ENCODE measurements at regions not wholly inside any gene's neighbourhood (a gene's known extent, or its start where the extent isn't known, plus 50 kb on each side); places are given as distances from the start of the nearest gene placed in this dataset.

DNA sequence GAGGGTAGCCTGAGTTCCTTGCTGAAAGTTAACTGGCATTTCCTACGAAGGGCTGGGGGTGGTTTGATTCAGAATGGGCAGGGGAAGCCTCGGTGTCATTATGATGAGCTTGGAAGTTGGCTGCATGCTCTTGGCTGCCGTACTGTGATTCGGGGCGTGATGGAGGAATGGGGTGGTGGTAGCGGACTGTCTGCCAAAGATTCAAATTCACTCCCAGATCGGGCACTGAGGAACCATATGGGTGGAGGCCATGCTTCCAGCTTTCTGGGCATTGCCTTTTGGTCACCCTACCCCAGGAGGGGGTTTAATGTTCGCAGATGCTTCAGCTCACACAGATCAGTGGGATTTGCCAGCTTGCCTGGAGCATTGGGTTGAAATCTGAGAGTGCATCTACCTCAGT, 492.8 kb upstream of the EEF2KMT start:
- Histone ChIP-seq H3K9me3 (ENCODE audit: control insufficient read depth, low read depth, low read length) (peaks cover 5% of the 10 kb centered on the region), H3K9ac (ENCODE audit: control insufficient read depth, extremely low read depth, insufficient read depth, low read length) (no peak overlapping the region), H3K4me2 (ENCODE audit: control insufficient read depth, extremely low read depth, insufficient read depth, low read depth, low read length) (no peak overlapping the region), H2AFZ (ENCODE audit: control insufficient read depth, low read length) (no peak overlapping the region), H3K79me2 (ENCODE audit: control insufficient read depth, insufficient read depth, low read length) (no peaks in the 10 kb centered on the region), H3K4me3 (ENCODE audit: control insufficient read depth in 2 of 3, extremely low read depth in 1 of 3, insufficient read depth in 2 of 3, low read depth in 1 of 3, low read length in 3 of 3) (no peak overlapping the region), H3K9me1 (ENCODE audit: control insufficient read depth, extremely low read depth, insufficient read depth, low read length) (no peaks in the 10 kb centered on the region), H3K36me3 (ENCODE audit: control insufficient read depth in 2 of 2, extremely low read depth in 1 of 2, insufficient read depth in 2 of 2, low read length in 2 of 2) (no peaks in the 10 kb centered on the region), H4K20me1 (ENCODE audit: control insufficient read depth, extremely low read depth, insufficient read depth, low read length) (no peaks in the 10 kb centered on the region), H3K4me1 (ENCODE audit: control insufficient read depth, extremely low read depth, insufficient read depth, low read length) (no peaks in the 10 kb centered on the region), H3K27ac (ENCODE audit: control insufficient read depth, insufficient read depth, low read length) (no peak overlapping the region), H3K27me3 (ENCODE audit: control insufficient read depth, extremely low read depth, insufficient read depth, low read length) (no peaks in the 10 kb centered on the region)
- dilution Hi-C loops (cut with MboI; ENCODE audit: extremely low pct_ligation_motif_present, low sequenced_read_pairs), result no loop called here
- TF ChIP-seq EZH2 (IDR thresholded peaks at IDR 0.05; ENCODE audit: low read length), result no peak
- TF ChIP-seq, protein P1, sequence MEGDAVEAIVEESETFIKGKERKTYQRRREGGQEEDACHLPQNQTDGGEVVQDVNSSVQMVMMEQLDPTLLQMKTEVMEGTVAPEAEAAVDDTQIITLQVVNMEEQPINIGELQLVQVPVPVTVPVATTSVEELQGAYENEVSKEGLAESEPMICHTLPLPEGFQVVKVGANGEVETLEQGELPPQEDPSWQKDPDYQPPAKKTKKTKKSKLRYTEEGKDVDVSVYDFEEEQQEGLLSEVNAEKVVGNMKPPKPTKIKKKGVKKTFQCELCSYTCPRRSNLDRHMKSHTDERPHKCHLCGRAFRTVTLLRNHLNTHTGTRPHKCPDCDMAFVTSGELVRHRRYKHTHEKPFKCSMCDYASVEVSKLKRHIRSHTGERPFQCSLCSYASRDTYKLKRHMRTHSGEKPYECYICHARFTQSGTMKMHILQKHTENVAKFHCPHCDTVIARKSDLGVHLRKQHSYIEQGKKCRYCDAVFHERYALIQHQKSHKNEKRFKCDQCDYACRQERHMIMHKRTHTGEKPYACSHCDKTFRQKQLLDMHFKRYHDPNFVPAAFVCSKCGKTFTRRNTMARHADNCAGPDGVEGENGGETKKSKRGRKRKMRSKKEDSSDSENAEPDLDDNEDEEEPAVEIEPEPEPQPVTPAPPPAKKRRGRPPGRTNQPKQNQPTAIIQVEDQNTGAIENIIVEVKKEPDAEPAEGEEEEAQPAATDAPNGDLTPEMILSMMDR (optimal IDR thresholded peaks at IDR 0.05 in 1 of 3, IDR thresholded peaks at IDR 0.05 in 1 of 3, conservative IDR thresholded peaks at IDR 0.05 in 1 of 3; ENCODE audit: extremely low read depth in 1 of 3, insufficient read depth in 2 of 3, low read length in 3 of 3), result no peak
- FAIRE-seq, result no peak
- DNase-seq (ENCODE audit: low read depth, low spot score), result no peak

DNA sequence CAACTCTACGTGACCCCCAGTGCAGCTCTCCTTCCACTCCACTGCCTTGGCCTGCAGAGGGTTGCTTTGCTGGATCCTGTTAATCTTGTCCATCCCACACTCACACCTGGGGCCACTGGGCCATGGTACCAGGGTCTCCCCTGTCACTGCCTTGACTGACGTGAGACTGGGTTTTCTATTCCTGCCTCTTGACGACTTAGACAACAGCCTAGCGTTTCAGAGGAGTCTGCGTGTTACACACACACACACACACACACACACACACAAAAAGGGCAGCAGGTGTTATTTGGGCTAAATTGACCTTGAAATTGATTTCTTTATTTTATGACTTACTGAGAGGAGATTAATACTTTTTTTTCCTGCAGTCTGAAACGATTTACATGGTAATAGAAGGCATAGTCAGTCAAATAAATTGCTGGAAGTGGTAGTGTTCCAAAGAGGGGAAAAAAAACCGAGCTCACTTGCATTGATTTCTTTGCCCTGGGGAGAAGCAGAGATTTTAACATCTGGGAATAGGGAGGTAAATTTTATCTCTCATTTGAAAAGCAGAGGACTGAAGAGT, 492.3 kb upstream of the EEF2KMT start:
- no peak for DNase-seq (ENCODE audit: low read depth, low spot score)
- H3K27me3 ChIP-seq (ENCODE audit: control insufficient read depth, extremely low read depth, insufficient read depth, low read length), result no peaks in the 10 kb centered on the region
- no peaks in the 10 kb centered on the region for H3K9me1 ChIP-seq (ENCODE audit: control insufficient read depth, extremely low read depth, insufficient read depth, low read length)
- no peaks in the 10 kb centered on the region for H3K36me3 ChIP-seq (ENCODE audit: control insufficient read depth in 2 of 2, extremely low read depth in 1 of 2, insufficient read depth in 2 of 2, low read length in 2 of 2)
- H3K4me2 ChIP-seq (ENCODE audit: control insufficient read depth, extremely low read depth, insufficient read depth, low read depth, low read length), result no peak overlapping the region
- H3K9me3 ChIP-seq (ENCODE audit: control insufficient read depth, low read depth, low read length), result peaks cover 5% of the 10 kb centered on the region
- no peak for FAIRE-seq
- dilution Hi-C loops (cut with MboI; ENCODE audit: extremely low pct_ligation_motif_present, low sequenced_read_pairs), result no loop called here
- no peak overlapping the region for H3K27ac ChIP-seq (ENCODE audit: control insufficient read depth, insufficient read depth, low read length)
- H3K4me3 ChIP-seq (ENCODE audit: control insufficient read depth in 2 of 3, extremely low read depth in 1 of 3, insufficient read depth in 2 of 3, low read depth in 1 of 3, low read length in 3 of 3), result no peak overlapping the region
- no peak overlapping the region for H3K9ac ChIP-seq (ENCODE audit: control insufficient read depth, extremely low read depth, insufficient read depth, low read length)
- no peaks in the 10 kb centered on the region for H4K20me1 ChIP-seq (ENCODE audit: control insufficient read depth, extremely low read depth, insufficient read depth, low read length)
- no peak for TF ChIP-seq EZH2 (IDR thresholded peaks at IDR 0.05; ENCODE audit: low read length)
- TF ChIP-seq, protein P1 (optimal IDR thresholded peaks at IDR 0.05 in 1 of 3, IDR thresholded peaks at IDR 0.05 in 1 of 3, conservative IDR thresholded peaks at IDR 0.05 in 1 of 3; ENCODE audit: extremely low read depth in 1 of 3, insufficient read depth in 2 of 3, low read length in 3 of 3), result no peak
- H3K79me2 ChIP-seq (ENCODE audit: control insufficient read depth, insufficient read depth, low read length), result no peaks in the 10 kb centered on the region
- H2AFZ ChIP-seq (ENCODE audit: control insufficient read depth, low read length), result no peak overlapping the region
- H3K4me1 ChIP-seq (ENCODE audit: control insufficient read depth, extremely low read depth, insufficient read depth, low read length), result no peaks in the 10 kb centered on the region

Data from keratinocyte (primary cell).